DOHH2 (cell line): ENCODE measurements at regions not wholly inside any gene's neighbourhood (a gene's known extent, or its start where the extent isn't known, plus 50 kb on each side); places are given as distances from the start of the nearest gene placed in this dataset.

Experiments
- CTCF ChIP-seq: fragments of 200-600 bp; sonication (generic); IDR thresholded peaks from one replicate; pipeline ENCODE4 v1.5.1; 2014; ENCODE audit warnings: antibody characterized with exemption, mild to moderate bottlenecking, low read depth, low read length; ENCODE audit not compliant: poor library complexity, severe bottlenecking
- EZH2phosphoT487 ChIP-seq: fragments of 200-600 bp; sonication (generic); IDR thresholded peaks from 2 replicates; pipeline ENCODE4 v1.6.1; 2017; ENCODE audit warnings: borderline replicate concordance, mild to moderate bottlenecking, antibody characterized with exemption, low read length, moderate library complexity, mixed read lengths

GRCh38 chr2:58293056-58293455 lies 51.9 kb upstream of the FANCL start:
- TF ChIP-seq CTCF (no peak), EZH2phosphoT487 (no peak)
